WERI-Rb-1 (cell line): ENCODE measurements at regions not wholly inside any gene's neighbourhood (a gene's known extent, or its start where the extent isn't known, plus 50 kb on each side); places are given as distances from the start of the nearest gene placed in this dataset.
"Not testable (repeated sequence)": the region's sequence is repeated elsewhere in the genome, so short reads cannot be mapped to it uniquely, and the experiment has no call there.

ENCODE experiments used
- DNase-seq: peaks from one replicate; pipeline ENCODE4 v3.0.0-alpha.2; 2020
- H3K27ac ChIP-seq: fragments of 250-450 bp; sonication (Bioruptor Pico); 2 replicates; pipeline ENCODE4 v1.5.1; 2020; ENCODE audit warnings: mild to moderate bottlenecking, moderate library complexity
- H3K27me3 ChIP-seq: fragments of 250-450 bp; sonication (Bioruptor Pico); 2 replicates; pipeline ENCODE4 v1.5.1; 2021; ENCODE audit warnings: mild to moderate bottlenecking, low read depth, moderate library complexity; ENCODE audit not compliant: insufficient read depth, severe bottlenecking
- H3K36me3 ChIP-seq: fragments of 250-450 bp; sonication (Bioruptor Pico); 2 replicates; pipeline ENCODE4 v1.5.1; 2020; ENCODE audit warnings: mild to moderate bottlenecking, moderate library complexity
- H3K4me3 ChIP-seq: 2 replicates; pipeline ENCODE4 v1.5.1; 2011; ENCODE audit warnings: low read depth, mild to moderate bottlenecking, control low read depth, low read length
- H3K9me3 ChIP-seq: fragments of 250-450 bp; sonication (Bioruptor Pico); 2 replicates; pipeline ENCODE4 v1.5.1; 2021; ENCODE audit warnings: mild to moderate bottlenecking, moderate library complexity; ENCODE audit not compliant: severe bottlenecking
- TF ChIP-seq, protein P1 (sequence below): IDR thresholded peaks from 2 replicates; pipeline ENCODE4 v1.5.1; 2011; ENCODE audit warnings: low read depth, mild to moderate bottlenecking, control low read depth, inconsistent platforms, low read length

DNA sequence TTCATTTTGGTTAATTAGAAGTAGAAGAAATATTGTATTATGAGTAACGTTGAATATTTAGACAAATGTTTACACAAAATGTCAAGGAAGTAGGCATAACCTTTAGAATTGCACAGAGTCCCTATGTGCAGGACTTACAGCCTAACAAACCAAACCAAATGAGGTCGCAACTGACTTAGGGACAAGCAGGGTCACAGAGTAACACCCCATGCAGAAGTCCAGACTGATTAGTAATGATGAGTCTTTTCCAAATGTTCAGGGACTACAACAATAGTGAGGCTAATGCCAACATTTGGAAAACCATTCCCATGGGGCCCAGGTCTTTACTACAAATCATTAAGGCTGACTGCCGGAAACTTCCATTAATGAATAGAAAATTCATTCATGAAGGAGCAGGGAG is 452.5 kb upstream of the CHAC2 start:
- DNase-seq, result no peak
- Histone ChIP-seq H3K27me3 (no peaks in the 10 kb centered on the region), H3K27ac (no peak overlapping the region)

DNA sequence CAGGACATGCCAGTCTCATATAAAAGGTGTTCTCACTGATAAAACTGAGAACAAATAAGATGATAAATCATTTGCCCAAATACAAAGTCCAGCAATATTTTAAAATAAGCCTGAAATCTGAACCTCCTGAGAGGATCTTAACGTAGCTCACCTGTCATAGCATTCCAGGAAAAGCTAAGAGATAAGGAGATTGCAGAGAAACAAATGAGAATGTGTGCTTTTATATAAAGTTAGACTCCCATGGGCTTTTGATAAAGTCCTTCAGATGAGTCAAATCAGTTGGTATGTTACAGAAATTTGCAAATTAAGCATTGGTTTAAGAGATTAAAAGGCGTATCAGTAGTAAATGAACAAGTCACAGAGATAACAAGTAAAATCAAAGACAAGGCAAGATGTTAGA is 452.9 kb upstream of the CHAC2 start:
- Histone ChIP-seq H3K27ac (no peak overlapping the region), H3K9me3 (no peaks in the 10 kb centered on the region), H3K36me3 (no peaks in the 10 kb centered on the region), H3K27me3 (no peaks in the 10 kb centered on the region), H3K4me3 (no peak overlapping the region)
- no peak for DNase-seq
- TF ChIP-seq, protein P1, sequence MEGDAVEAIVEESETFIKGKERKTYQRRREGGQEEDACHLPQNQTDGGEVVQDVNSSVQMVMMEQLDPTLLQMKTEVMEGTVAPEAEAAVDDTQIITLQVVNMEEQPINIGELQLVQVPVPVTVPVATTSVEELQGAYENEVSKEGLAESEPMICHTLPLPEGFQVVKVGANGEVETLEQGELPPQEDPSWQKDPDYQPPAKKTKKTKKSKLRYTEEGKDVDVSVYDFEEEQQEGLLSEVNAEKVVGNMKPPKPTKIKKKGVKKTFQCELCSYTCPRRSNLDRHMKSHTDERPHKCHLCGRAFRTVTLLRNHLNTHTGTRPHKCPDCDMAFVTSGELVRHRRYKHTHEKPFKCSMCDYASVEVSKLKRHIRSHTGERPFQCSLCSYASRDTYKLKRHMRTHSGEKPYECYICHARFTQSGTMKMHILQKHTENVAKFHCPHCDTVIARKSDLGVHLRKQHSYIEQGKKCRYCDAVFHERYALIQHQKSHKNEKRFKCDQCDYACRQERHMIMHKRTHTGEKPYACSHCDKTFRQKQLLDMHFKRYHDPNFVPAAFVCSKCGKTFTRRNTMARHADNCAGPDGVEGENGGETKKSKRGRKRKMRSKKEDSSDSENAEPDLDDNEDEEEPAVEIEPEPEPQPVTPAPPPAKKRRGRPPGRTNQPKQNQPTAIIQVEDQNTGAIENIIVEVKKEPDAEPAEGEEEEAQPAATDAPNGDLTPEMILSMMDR, result no peak

More for the DNA sequence above, 452.5 kb upstream of the CHAC2 start:
- H3K4me3 ChIP-seq, result no peak overlapping the region
- TF ChIP-seq, protein P1, result no peak
- no peaks in the 10 kb centered on the region for H3K9me3 ChIP-seq
- H3K36me3 ChIP-seq, result no peaks in the 10 kb centered on the region

GRCh38 chr2:53313644-53314043 is 454.0 kb upstream of the CHAC2 start:
- H3K27me3 ChIP-seq, H3K4me3 ChIP-seq, H3K9me3 ChIP-seq, H3K36me3 ChIP-seq, H3K27ac ChIP-seq, DNase-seq: not testable (repeated sequence)

GRCh38 chr2:53312721-53313120 is 454.9 kb upstream of the CHAC2 start:
- TF ChIP-seq, protein P1, result no peak
- DNase-seq, result no peak
- no peak overlapping the region for H3K27ac ChIP-seq
- H3K4me3 ChIP-seq, result no peak overlapping the region
- no peaks in the 10 kb centered on the region for H3K9me3 ChIP-seq
- H3K36me3 ChIP-seq, result no peaks in the 10 kb centered on the region
- no peaks in the 10 kb centered on the region for H3K27me3 ChIP-seq

GRCh38 chr2:53312181-53312580 is 455.4 kb upstream of the CHAC2 start:
- DNase-seq, result no peak
- no peak overlapping the region for H3K4me3 ChIP-seq

GRCh38 chr2:53303012-53303578 is 464.5 kb upstream of the CHAC2 start:
- H3K27me3 ChIP-seq, result no peaks in the 10 kb centered on the region
- no peaks in the 10 kb centered on the region for H3K36me3 ChIP-seq
- TF ChIP-seq, protein P1, result no peak
- no peak for DNase-seq
- no peak overlapping the region for H3K27ac ChIP-seq
- H3K4me3 ChIP-seq, result no peak overlapping the region
- H3K9me3 ChIP-seq, result no peaks in the 10 kb centered on the region

More at GRCh38 chr2:53312181-53312580, 455.4 kb upstream of the CHAC2 start:
- TF ChIP-seq, protein P1, result no peak
- Histone ChIP-seq H3K27ac (no peak overlapping the region), H3K9me3 (no peaks in the 10 kb centered on the region), H3K27me3 (no peaks in the 10 kb centered on the region), H3K36me3 (no peaks in the 10 kb centered on the region)
